ENCODE measurements at regions not wholly inside any gene's neighbourhood (a gene's known extent, or its start where the extent isn't known, plus 50 kb on each side); places are given as distances from the start of the nearest gene placed in this dataset.

DNA sequence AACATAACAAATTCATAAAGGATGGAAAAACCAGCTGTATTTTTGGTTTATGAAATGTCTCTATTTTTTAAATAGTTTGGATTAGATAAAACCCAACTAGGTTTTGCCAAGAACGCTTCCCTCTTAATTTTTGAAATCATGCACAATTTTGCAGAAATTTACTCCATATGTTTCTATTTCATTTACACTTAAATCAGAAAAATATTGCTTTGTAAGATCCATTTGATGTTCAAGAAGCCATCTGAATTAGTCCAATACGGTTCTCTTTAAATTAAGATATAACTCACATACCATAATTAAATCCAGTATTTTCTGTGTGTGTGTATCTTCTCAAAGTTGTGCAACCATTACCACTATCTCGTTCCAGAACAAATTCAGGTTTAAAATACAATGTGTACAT lies 78.6 kb upstream of the FBXL7 start:
- no peaks in the 10 kb centered on the region for H4K20me1 ChIP-seq (ENCODE audit: control insufficient read depth, insufficient read depth)
- no peaks in the 10 kb centered on the region for H3K79me2 ChIP-seq (ENCODE audit: control insufficient read depth, insufficient read depth, low read length)
- SMC1A ChIA-PET (ENCODE audit: uncharacterized antibody, unreplicated experiment) = no interaction called here
- in situ Hi-C loops (cut with MboI) (no loop called here), intact Hi-C loops (cut with micrococcal nuclease; ENCODE audit: unreplicated experiment) (no loop called here)
- 0% methylated on average over 3 of the region's 3 CpGs for whole genome bisulfite sequencing (ENCODE audit: insufficient coverage, insufficient replicate concordance, low lambda C conversion rate, missing lambda C conversion rate)
- POLR2A ChIA-PET = no interaction called here
- no TSS peak for BruUV-seq (replicated peaks)
- H2AFZ ChIP-seq (ENCODE audit: control insufficient read depth, low read depth, low read length) = no peak overlapping the region
- H3K27me3 ChIP-seq (replicated peaks in 1 of 2; ENCODE audit: control insufficient read depth in 2 of 2, insufficient read depth in 2 of 2, low read length in 1 of 2) = no peaks in the 10 kb centered on the region
- no peak overlapping the region for H3K27ac ChIP-seq (ENCODE audit: control insufficient read depth, insufficient read depth)
- CTCF ChIA-PET = no interaction called here
- RAD21 ChIA-PET (ENCODE audit: unreplicated experiment) = no interaction called here
- DNase-seq (ENCODE audit: low read depth, low spot score) (no peak), FAIRE-seq (no peak), ATAC-seq (no peak)
- H3K36me3 ChIP-seq (ENCODE audit: control insufficient read depth in 2 of 2, insufficient read depth in 2 of 2, low read length in 1 of 2) = no peaks in the 10 kb centered on the region
- H3K9me3 ChIP-seq (replicated peaks; ENCODE audit: control insufficient read depth, insufficient read depth, low read length) = no peaks in the 10 kb centered on the region
- H3K4me3 ChIP-seq = no peak overlapping the region
- H3K4me2 ChIP-seq (ENCODE audit: control insufficient read depth, insufficient read depth) = no peak overlapping the region
- TF ChIP-seq WRNIP1 (IDR thresholded peaks at IDR 0.05; ENCODE audit: borderline replicate concordance, low read depth, low read length) = no peak
- no peak for TF ChIP-seq NBN (IDR thresholded peaks at IDR 0.05)
- TF ChIP-seq, protein P1, sequence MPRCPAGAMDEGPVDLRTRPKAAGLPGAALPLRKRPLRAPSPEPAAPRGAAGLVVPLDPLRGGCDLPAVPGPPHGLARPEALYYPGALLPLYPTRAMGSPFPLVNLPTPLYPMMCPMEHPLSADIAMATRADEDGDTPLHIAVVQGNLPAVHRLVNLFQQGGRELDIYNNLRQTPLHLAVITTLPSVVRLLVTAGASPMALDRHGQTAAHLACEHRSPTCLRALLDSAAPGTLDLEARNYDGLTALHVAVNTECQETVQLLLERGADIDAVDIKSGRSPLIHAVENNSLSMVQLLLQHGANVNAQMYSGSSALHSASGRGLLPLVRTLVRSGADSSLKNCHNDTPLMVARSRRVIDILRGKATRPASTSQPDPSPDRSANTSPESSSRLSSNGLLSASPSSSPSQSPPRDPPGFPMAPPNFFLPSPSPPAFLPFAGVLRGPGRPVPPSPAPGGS (IDR thresholded peaks at IDR 0.05; ENCODE audit: borderline replicate concordance, insufficient read depth, low read depth, low read length, poor library complexity, severe bottlenecking) = no peak
- TF ChIP-seq ZZZ3 (IDR thresholded peaks at IDR 0.05; ENCODE audit: control insufficient read depth, insufficient read length, low read depth) = no peak
- no peak for TF ChIP-seq BHLHE40 (IDR thresholded peaks at IDR 0.05; ENCODE audit: borderline replicate concordance in 1 of 2, low read depth in 2 of 2, low read length in 1 of 2)
- TF ChIP-seq BMI1 (IDR thresholded peaks at IDR 0.05; ENCODE audit: borderline replicate concordance) = no peak
- TF ChIP-seq RAD51 (IDR thresholded peaks at IDR 0.05) = no peak
- no peak for TF ChIP-seq SP1 (IDR thresholded peaks at IDR 0.05; ENCODE audit: low read depth, low read length)
- TF ChIP-seq, protein P2, sequence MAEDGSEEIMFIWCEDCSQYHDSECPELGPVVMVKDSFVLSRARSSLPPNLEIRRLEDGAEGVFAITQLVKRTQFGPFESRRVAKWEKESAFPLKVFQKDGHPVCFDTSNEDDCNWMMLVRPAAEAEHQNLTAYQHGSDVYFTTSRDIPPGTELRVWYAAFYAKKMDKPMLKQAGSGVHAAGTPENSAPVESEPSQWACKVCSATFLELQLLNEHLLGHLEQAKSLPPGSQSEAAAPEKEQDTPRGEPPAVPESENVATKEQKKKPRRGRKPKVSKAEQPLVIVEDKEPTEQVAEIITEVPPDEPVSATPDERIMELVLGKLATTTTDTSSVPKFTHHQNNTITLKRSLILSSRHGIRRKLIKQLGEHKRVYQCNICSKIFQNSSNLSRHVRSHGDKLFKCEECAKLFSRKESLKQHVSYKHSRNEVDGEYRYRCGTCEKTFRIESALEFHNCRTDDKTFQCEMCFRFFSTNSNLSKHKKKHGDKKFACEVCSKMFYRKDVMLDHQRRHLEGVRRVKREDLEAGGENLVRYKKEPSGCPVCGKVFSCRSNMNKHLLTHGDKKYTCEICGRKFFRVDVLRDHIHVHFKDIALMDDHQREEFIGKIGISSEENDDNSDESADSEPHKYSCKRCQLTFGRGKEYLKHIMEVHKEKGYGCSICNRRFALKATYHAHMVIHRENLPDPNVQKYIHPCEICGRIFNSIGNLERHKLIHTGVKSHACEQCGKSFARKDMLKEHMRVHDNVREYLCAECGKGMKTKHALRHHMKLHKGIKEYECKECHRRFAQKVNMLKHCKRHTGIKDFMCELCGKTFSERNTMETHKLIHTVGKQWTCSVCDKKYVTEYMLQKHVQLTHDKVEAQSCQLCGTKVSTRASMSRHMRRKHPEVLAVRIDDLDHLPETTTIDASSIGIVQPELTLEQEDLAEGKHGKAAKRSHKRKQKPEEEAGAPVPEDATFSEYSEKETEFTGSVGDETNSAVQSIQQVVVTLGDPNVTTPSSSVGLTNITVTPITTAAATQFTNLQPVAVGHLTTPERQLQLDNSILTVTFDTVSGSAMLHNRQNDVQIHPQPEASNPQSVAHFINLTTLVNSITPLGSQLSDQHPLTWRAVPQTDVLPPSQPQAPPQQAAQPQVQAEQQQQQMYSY (CRISPR knock-in tag; IDR thresholded peaks at IDR 0.05) = no peak
- TF ChIP-seq YY1 (IDR thresholded peaks at IDR 0.05; ENCODE audit: low read depth, low read length) = no peak
- TF ChIP-seq MTA3 (IDR thresholded peaks at IDR 0.05; ENCODE audit: borderline replicate concordance, low read length) = no peak
- TF ChIP-seq ZNF217 (IDR thresholded peaks at IDR 0.05) = no peak
- TF ChIP-seq KLF5 (IDR thresholded peaks at IDR 0.05; ENCODE audit: partially characterized antibody) = no peak
- TF ChIP-seq ESRRA (IDR thresholded peaks at IDR 0.05; ENCODE audit: low read length) = no peak
- TF ChIP-seq IKZF1 (conservative IDR thresholded peaks at IDR 0.05) = no peak
- TF ChIP-seq MYB (IDR thresholded peaks at IDR 0.05; ENCODE audit: borderline replicate concordance, low read depth, low read length) = no peak
- TF ChIP-seq CEBPB (IDR thresholded peaks at IDR 0.05; ENCODE audit: borderline replicate concordance in 1 of 2, low read depth in 2 of 2, low read length in 2 of 2) = no peak
- H3K4me1 ChIP-seq (ENCODE audit: control insufficient read depth, insufficient read depth, low read length) = no peaks in the 10 kb centered on the region
- no peak overlapping the region for H3K9ac ChIP-seq (ENCODE audit: control insufficient read depth, insufficient read depth, low read length)
